HepG2 (cell line): ENCODE measurements at regions not wholly inside any gene's neighbourhood (a gene's known extent, or its start where the extent isn't known, plus 50 kb on each side); places are given as distances from the start of the nearest gene placed in this dataset.

Experiments
- ATAC-seq: fragments of 200-7000 bp; cut with Tn5 transposase; 3 replicates; pipeline ENCODE4 v1.9.1; 2020; ENCODE audit warnings: mild to moderate bottlenecking, moderate library complexity
- BruUV-seq: library from RNA; stranded (reverse); fragments of 400-500 nt; replicated peaks from 2 replicates; lab custom pipeline; 2021; lab: Mats Ljungman, UMichigan
- CTCF ChIA-PET: fragments of 300-600 bp; formaldehyde crosslinking; extraction: SDS; loops from one replicate; lab custom pipeline; 2021; ENCODE audit warnings: low total read pairs, inconsistent platforms, low intra/inter-chr PET ratio; lab: Yijun Ruan, JAX
- POLR2A ChIA-PET: fragments of 350-600 bp; sonication (Branson Sonifier 250); formaldehyde crosslinking; loops from one replicate; lab custom pipeline; 2020; ENCODE audit warnings: antibody characterized with exemption, inconsistent platforms; lab: Yijun Ruan, JAX
- DNase-seq: peaks from one replicate; pipeline ENCODE4 v3.0.0-alpha.2; 2015; ENCODE audit warnings: low spot score
- FAIRE-seq: peaks from 3 replicates; lab custom pipeline; 2011; peaks lifted over from hg19 to GRCh38; lab: Jason Lieb, UNC
- H2AFZ ChIP-seq: one replicate; pipeline ENCODE4 v1.6.1; 2011; ENCODE audit warnings: low read length, inconsistent platforms
- H3K27ac ChIP-seq: fragments of 300-600 bp; 3 replicates; pipeline ENCODE4 v1.8.0; 2011; ENCODE audit warnings: mixed run types, mild to moderate bottlenecking, mixed read lengths, low read length, inconsistent platforms; ENCODE audit not compliant: insufficient read depth; ENCODE audit errors: extremely low read length
- H3K27me3 ChIP-seq, 2 experiments: fragments of 200-600 bp in 1 of 2; 2 replicates in 1 of 2; 3 replicates in 1 of 2; pipeline versions ENCODE4 v1.6.0 to v1.8.0; 2011; ENCODE audit warnings: low read length in 2 of 2, mild to moderate bottlenecking in 2 of 2, moderate library complexity in 2 of 2, inconsistent platforms in 1 of 2; ENCODE audit not compliant: insufficient read depth in 2 of 2, control insufficient read depth in 1 of 2
- H3K36me3 ChIP-seq, 2 experiments: fragments of 200-600 bp in 1 of 2; replicated peaks in 1 of 2; 2 replicates in 1 of 2; 3 replicates in 1 of 2; pipeline versions ENCODE4 v1.5.1 to v1.8.0; 2011; ENCODE audit warnings: low read length in 2 of 2, inconsistent platforms in 1 of 2; ENCODE audit not compliant: insufficient read depth in 2 of 2, control insufficient read depth in 1 of 2
- H3K4me1 ChIP-seq: 2 replicates; pipeline ENCODE4 v1.5.1; 2012; ENCODE audit warnings: low read length, inconsistent platforms; ENCODE audit not compliant: insufficient read depth
- H3K4me2 ChIP-seq: 2 replicates; pipeline ENCODE4 v1.6.0; 2011; ENCODE audit warnings: low read depth, low read length, inconsistent platforms
- H3K4me3 ChIP-seq, 3 experiments: fragments of 200-600 bp in 1 of 3; sonication (generic), shearing (Covaris generic) in 1 of 3; replicated peaks in 1 of 3; 2 replicates each; pipeline ENCODE4 v1.5.1; 2011 to 2016; ENCODE audit warnings: low read length in 3 of 3, inconsistent platforms in 2 of 3, low read depth in 2 of 3, mild to moderate bottlenecking in 2 of 3, control low read depth in 1 of 3, mixed read lengths in 1 of 3; ENCODE audit not compliant: insufficient read depth in 1 of 3
- H3K79me2 ChIP-seq: one replicate; pipeline ENCODE4 v1.6.1; 2011; ENCODE audit warnings: low read length, inconsistent platforms; ENCODE audit not compliant: insufficient read depth
- H3K9ac ChIP-seq: 2 replicates; pipeline ENCODE4 v1.6.0; 2011; ENCODE audit warnings: mild to moderate bottlenecking, low read depth, low read length, inconsistent platforms; ENCODE audit not compliant: insufficient read depth
- H3K9me3 ChIP-seq: 2 replicates; pipeline ENCODE4 v1.5.1; 2012; ENCODE audit warnings: mild to moderate bottlenecking, low read length
- H4K20me1 ChIP-seq: 2 replicates; pipeline ENCODE4 v1.6.0; 2011; ENCODE audit warnings: inconsistent platforms, mild to moderate bottlenecking, low read length, moderate library complexity; ENCODE audit not compliant: insufficient read depth
- FLYWCH1 ChIP-seq: sonication (generic); formaldehyde crosslinking; IDR thresholded peaks from 2 replicates; pipeline ENCODE4 v1.8.1; 2023; ENCODE audit warnings: mild to moderate bottlenecking, missing genetic modification reagents
- FOXP4 ChIP-seq: sonication (generic); formaldehyde crosslinking; IDR thresholded peaks from 2 replicates; pipeline ENCODE4 v1.4.0; 2020; ENCODE audit warnings: missing genetic modification reagents
- JUND ChIP-seq: sonication (generic); formaldehyde crosslinking; IDR thresholded peaks from 2 replicates; pipeline ENCODE4 v1.8.0; 2022; ENCODE audit warnings: mild to moderate bottlenecking, missing genetic modification reagents
- MAFK ChIP-seq, 2 experiments: IDR thresholded peaks in 1 of 2; conservative IDR thresholded peaks in 1 of 2; 2 replicates each; pipeline ENCODE4 v1.6.1; 2011; ENCODE audit warnings: improper control_type of control experiment in 2 of 2, low read length in 2 of 2
- MIER2 ChIP-seq: IDR thresholded peaks from 2 replicates; pipeline ENCODE4 v1.6.1; 2016; ENCODE audit warnings: missing biosample characterization, missing genetic modification reagents
- PATZ1 ChIP-seq: sonication (generic); formaldehyde crosslinking; IDR thresholded peaks from 2 replicates; pipeline ENCODE4 v1.4.0; 2020; ENCODE audit warnings: missing genetic modification reagents
- ZNF660 ChIP-seq: sonication (generic); formaldehyde crosslinking; IDR thresholded peaks from 2 replicates; pipeline ENCODE4 v1.5.1; 2020; ENCODE audit warnings: mild to moderate bottlenecking, low read depth, missing genetic modification reagents, borderline replicate concordance
- WGBS: methylation state at CpG from one replicate; pipeline ENCODE4 v1.1.6; 2017; ENCODE audit warnings: low lambda C conversion rate; 5-methylcytosine and 5-hydroxymethylcytosine counted together
- in situ Hi-C: cut with HindIII; loops from 2 replicates; pipeline ENCODE4 v1.10.0; 2017; ENCODE audit warnings: low pct_unique_long_range_greater_than_20kb; ENCODE audit not compliant: extremely low pct_ligation_motif_present
- intact Hi-C: fragments of 100-400 bp; cut with micrococcal nuclease; formaldehyde crosslinking; loops from one replicate; pipeline ENCODE4 v1.10.0; 2022; ENCODE audit not compliant: unreplicated experiment

DNA sequence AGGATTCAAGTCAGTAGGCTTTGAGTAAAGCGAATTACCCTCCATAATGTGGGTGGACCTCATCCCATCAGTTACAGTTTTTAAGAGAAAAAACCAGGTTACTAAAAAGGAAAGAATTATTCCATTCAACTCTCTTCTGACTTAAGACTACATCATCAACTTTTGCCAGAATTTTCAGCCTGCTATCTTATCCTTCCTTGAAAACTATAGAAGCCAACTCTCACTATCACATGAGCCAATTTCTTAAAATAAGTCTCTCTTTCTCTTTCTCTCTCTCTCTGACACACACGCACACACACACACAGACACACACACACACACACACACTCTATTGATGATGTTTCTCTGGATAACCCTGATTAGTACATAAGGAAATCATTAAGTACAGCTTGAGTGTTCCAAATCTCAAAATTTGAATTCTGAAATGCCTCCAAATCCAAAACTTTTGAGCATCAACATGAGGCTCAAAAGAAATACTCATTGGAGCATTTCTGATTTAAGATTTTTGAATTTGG, 217.0 kb upstream of the PRR20A start (continued):
- TF ChIP-seq PATZ1 (CRISPR knock-in tag) (no peak), MIER2 (no peak), JUND (CRISPR knock-in tag) (no peak), FLYWCH1 (CRISPR knock-in tag) (no peak), FOXP4 (no peak), MAFK (conservative IDR thresholded peaks at IDR 0.05 in 1 of 2, IDR thresholded peaks at IDR 0.05 in 1 of 2; ENCODE audit: low read length in 2 of 2) (no peak)

- no peak for FAIRE-seq
- no peak overlapping the region for H3K27ac ChIP-seq
- in situ Hi-C loops = no loop called here
- intact Hi-C loops = no loop called here
- no peak for DNase-seq
- WGBS = 18% methylated on average over 2 of the region's 2 CpGs
- ChIA-PET POLR2A (no interaction called here), CTCF (no interaction called here)
- TF ChIP-seq ZNF660 (CRISPR knock-in tag) = no peak
- no peaks in the 10 kb centered on the region for H3K36me3 ChIP-seq
- no peak overlapping the region for H3K4me2 ChIP-seq
- no peaks in the 10 kb centered on the region for H3K4me1 ChIP-seq
- no TSS peak for BruUV-seq
- H3K9ac ChIP-seq = no peak overlapping the region
- no peaks in the 10 kb centered on the region for H3K27me3 ChIP-seq
- no peaks in the 10 kb centered on the region for H4K20me1 ChIP-seq
- ATAC-seq = no peak
- H3K4me3 ChIP-seq = no peak overlapping the region
- peaks cover 74% of the 10 kb centered on the region for H3K9me3 ChIP-seq
- no peaks in the 10 kb centered on the region for H3K79me2 ChIP-seq
- no peak overlapping the region for H2AFZ ChIP-seq
These were observed 216.3 kb upstream of the PRR20A start for GRCh38 chr13:56924401-56924800.
